ENCODE measurements at regions not wholly inside any gene's neighbourhood (a gene's known extent, or its start where the extent isn't known, plus 50 kb on each side); places are given as distances from the start of the nearest gene placed in this dataset.

DNA sequence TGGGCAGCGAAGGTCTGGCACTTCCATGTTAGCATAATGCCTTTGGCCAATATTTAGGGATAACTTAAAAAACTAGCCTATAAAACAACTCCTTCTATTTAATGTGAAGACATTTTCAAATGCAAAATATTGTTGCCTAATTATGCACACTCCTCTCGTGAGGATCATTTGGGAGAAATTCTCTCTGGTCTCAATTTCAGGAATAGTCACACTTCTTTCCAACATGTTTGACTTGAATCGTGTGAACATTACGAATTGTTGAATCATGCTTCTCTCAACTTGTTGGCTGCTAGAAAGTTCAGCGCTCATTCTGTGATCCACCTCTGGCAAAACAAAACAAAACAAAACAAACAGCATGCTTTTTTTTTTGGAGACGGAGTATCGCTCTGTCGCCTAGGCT, 313.2 kb downstream of the SEC23A start:
- no peak for TF ChIP-seq CTCF (IDR thresholded peaks at IDR 0.05; ENCODE audit: insufficient read depth, low read depth, low read length)
- no peak overlapping the region for H3K4me3 ChIP-seq (ENCODE audit: low read depth, low read length)
- DNase-seq (ENCODE audit: low read depth), result no peak

DNA sequence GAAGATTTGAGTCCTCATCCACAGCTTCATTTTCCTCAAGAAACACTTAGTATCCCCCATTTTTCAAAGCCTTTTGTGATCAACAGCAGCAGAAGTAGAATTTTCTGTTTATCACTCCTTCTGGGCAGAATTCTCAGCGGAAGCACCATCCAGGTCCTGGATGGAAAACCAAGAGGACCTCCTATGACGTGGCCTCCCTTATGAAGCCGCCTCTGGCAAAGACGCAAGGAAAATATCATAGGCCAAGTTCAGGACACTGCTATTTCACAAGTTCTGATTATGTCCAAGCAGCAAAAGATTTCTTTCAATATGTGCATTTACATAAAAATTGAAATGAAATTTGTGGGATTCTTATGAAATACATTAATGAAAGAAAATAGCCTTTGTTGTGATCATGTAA, 315.0 kb downstream of the SEC23A start:
- no peak for DNase-seq (ENCODE audit: low read depth)
- no peak for TF ChIP-seq CTCF (IDR thresholded peaks at IDR 0.05; ENCODE audit: insufficient read depth, low read depth, low read length)
- no peak overlapping the region for H3K4me3 ChIP-seq (ENCODE audit: low read depth, low read length)

DNA sequence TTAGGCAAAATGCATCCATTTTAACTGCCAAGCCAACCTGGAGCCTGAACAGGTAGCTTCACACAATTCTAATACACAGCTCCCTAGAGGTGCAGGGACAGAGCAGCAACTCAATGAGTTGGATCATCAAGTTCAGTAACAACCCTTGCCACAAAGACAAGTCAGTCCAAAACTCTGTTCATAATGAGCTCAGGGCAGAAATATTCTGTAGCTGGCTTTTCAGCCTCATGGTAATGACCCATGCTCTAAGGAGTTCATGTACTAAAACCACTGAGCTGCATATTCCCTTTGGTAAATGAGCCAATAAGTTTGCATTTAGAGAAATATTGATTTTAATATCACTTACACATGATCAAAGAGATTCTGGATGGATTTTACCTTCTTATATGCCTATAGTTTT, 316.1 kb downstream of the SEC23A start:
- no peak for DNase-seq (ENCODE audit: low read depth)
- no peak for TF ChIP-seq CTCF (IDR thresholded peaks at IDR 0.05; ENCODE audit: insufficient read depth, low read depth, low read length)
- H3K4me3 ChIP-seq (ENCODE audit: low read depth, low read length), result no peak overlapping the region

DNA sequence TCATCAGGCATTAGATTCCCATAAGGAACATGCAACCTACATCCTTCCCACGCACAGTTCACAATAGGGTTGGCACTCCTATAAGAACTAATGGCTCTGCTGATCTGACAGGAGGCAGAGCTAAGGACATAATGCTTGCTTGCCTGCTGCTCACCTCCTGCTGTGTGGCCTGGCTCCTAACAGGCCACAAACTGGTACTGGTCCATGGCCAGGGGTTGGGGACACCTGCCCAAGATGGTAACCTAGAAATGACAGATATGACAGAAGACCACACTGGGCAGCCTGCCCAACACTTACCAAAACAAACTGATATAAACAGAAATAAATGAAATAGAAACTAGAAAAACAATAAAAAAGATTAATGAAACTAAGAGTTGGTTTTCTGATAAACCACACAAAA, 325.6 kb downstream of the SEC23A start:
- no peak for DNase-seq (ENCODE audit: low read depth)
- no peak for TF ChIP-seq CTCF (IDR thresholded peaks at IDR 0.05; ENCODE audit: insufficient read depth, low read depth, low read length)
- no peak overlapping the region for H3K4me3 ChIP-seq (ENCODE audit: low read depth, low read length)

GRCh38 chr14:38775986-38776385, 327.0 kb downstream of the SEC23A start:
- TF ChIP-seq CTCF (IDR thresholded peaks at IDR 0.05; ENCODE audit: insufficient read depth, low read depth, low read length), result no peak
- no peak for DNase-seq (ENCODE audit: low read depth)
- H3K4me3 ChIP-seq (ENCODE audit: low read depth, low read length), result no peak overlapping the region

DNA sequence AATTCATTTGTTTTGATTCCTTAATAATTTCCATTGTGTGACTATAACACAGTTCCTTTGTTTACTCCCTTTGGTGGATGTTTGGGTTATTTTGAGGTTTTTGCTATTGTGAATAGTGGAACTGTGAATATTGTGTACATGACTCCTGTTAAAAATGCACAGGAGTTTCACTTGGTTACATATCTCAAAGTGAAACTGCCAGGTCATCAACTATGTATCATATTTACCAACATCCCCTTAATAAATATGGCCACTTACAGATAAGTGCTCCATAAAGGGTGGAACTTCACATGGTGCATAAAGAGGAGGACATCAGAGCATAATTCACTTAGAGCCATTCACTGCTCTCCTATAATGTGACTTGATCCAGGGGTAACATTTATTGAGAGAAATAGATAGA, 328.9 kb downstream of the SEC23A start:
- no peak for TF ChIP-seq CTCF (IDR thresholded peaks at IDR 0.05; ENCODE audit: insufficient read depth, low read depth, low read length)

GRCh38 chr14:38770251-38770650, 332.8 kb downstream of the SEC23A start:
- DNase-seq (ENCODE audit: low read depth), result no peak
- TF ChIP-seq CTCF (IDR thresholded peaks at IDR 0.05; ENCODE audit: insufficient read depth, low read depth, low read length), result no peak

More for the DNA sequence above, 328.9 kb downstream of the SEC23A start:
- no peak overlapping the region for H3K4me3 ChIP-seq (ENCODE audit: low read depth, low read length)
- no peak for DNase-seq (ENCODE audit: low read depth)

More at GRCh38 chr14:38770251-38770650, 332.8 kb downstream of the SEC23A start:
- H3K4me3 ChIP-seq (ENCODE audit: low read depth, low read length), result no peak overlapping the region
